Stimulated activated CD4-positive, alpha-beta T cell treated with anti-CD3 and anti-CD28 coated beads, TNF-alpha, amount 100 ng/mL, for 1 hour (primary cell): ENCODE measurements at regions not wholly inside any gene's neighbourhood (a gene's known extent, or its start where the extent isn't known, plus 50 kb on each side); places are given as distances from the start of the nearest gene placed in this dataset.

Experiments
- DNase-seq, 3 donors: peaks; one replicate each; pipeline ENCODE4 v3.0.0-alpha.2; 2020; ENCODE audit warnings: low read depth in 3 of 3, low spot score in 1 of 3

GRCh38 chr1:87863317-87863716, 534.6 kb downstream of the LMO4 start:
- no peak for DNase-seq

GRCh38 chr1:87864676-87865075, 536.0 kb downstream of the LMO4 start:
- no peak for DNase-seq

GRCh38 chr1:87866416-87866815, 537.7 kb downstream of the LMO4 start:
- no peak for DNase-seq

GRCh38 chr1:87867626-87868025, 538.9 kb downstream of the LMO4 start:
- DNase-seq: no peak

- no peak for DNase-seq
These were observed 540.9 kb downstream of the LMO4 start for GRCh38 chr1:87869567-87869966.

- DNase-seq: no peak
These were observed 543.5 kb downstream of the LMO4 start for GRCh38 chr1:87872189-87872588.

GRCh38 chr1:87872692-87873091, 544.0 kb downstream of the LMO4 start:
- DNase-seq: no peak

GRCh38 chr1:87878873-87879272, 550.2 kb downstream of the LMO4 start:
- no peak for DNase-seq

- no peak for DNase-seq
These were observed 551.5 kb downstream of the LMO4 start for GRCh38 chr1:87880098-87880760.

- DNase-seq: no peak
These were observed 552.1 kb downstream of the LMO4 start for GRCh38 chr1:87880764-87881163.

GRCh38 chr1:87883906-87884305, 555.2 kb downstream of the LMO4 start:
- no peak for DNase-seq

GRCh38 chr1:87884581-87884980, 555.9 kb downstream of the LMO4 start:
- DNase-seq: no peak

- no peak for DNase-seq
These were observed 556.8 kb downstream of the LMO4 start for GRCh38 chr1:87885278-87886025.

- no peak for DNase-seq
These were observed 558.4 kb downstream of the LMO4 start for GRCh38 chr1:87887100-87887499.

- no peak for DNase-seq
These were observed 559.8 kb downstream of the LMO4 start for GRCh38 chr1:87888446-87888845.

- DNase-seq: no peak
These were observed 565.4 kb downstream of the LMO4 start for GRCh38 chr1:87894062-87894461.

- DNase-seq: no peak
These were observed 568.8 kb downstream of the LMO4 start for GRCh38 chr1:87897481-87897880.

GRCh38 chr1:87898431-87898830, 569.8 kb downstream of the LMO4 start:
- DNase-seq: no peak

GRCh38 chr1:87899017-87899416, 570.3 kb downstream of the LMO4 start:
- DNase-seq: no peak

- no peak for DNase-seq
These were observed 571.1 kb downstream of the LMO4 start for GRCh38 chr1:87899746-87900145.

- DNase-seq: no peak
These were observed 574.1 kb downstream of the LMO4 start for GRCh38 chr1:87902830-87903229.

- DNase-seq: no peak
These were observed 574.6 kb downstream of the LMO4 start for GRCh38 chr1:87903242-87903641.

- DNase-seq: no peak
These were observed 576.0 kb downstream of the LMO4 start for GRCh38 chr1:87904651-87905050.
